SK-N-SH (cell line): ENCODE measurements at regions not wholly inside any gene's neighbourhood (a gene's known extent, or its start where the extent isn't known, plus 50 kb on each side); places are given as distances from the start of the nearest gene placed in this dataset.

Experiments
- CTCF ChIA-PET: fragments of 300-600, 350-600 bp; formaldehyde crosslinking; extraction: SDS; loops from one replicate; lab custom pipeline; 2021; lab: Yijun Ruan, JAX
- POLR2A ChIA-PET: fragments of 350-600 bp; sonication (Branson Sonifier 250); formaldehyde crosslinking; extraction: SDS; loops from one replicate; lab custom pipeline; 2020; ENCODE audit warnings: antibody characterized with exemption, inconsistent platforms; lab: Yijun Ruan, JAX
- DNase-seq: peaks from one replicate; pipeline ENCODE4 v3.0.0; 2012
- H2AFZ ChIP-seq: fragments of 200-600 bp; sonication (generic); 2 replicates; pipeline ENCODE4 v1.8.1; 2016; ENCODE audit warnings: antibody characterized with exemption, mild to moderate bottlenecking, low read depth
- H3F3A ChIP-seq: fragments of 200-600 bp; sonication (generic); replicated peaks from 2 replicates; pipeline ENCODE3; 2016; ENCODE audit warnings: antibody characterized with exemption, mild to moderate bottlenecking; ENCODE audit not compliant: insufficient read depth
- H3K27ac ChIP-seq, 2 experiments: fragments of 200-500 bp in 1 of 2; fragments of 200-600 bp in 1 of 2; sonication (Bioruptor generic) in 1 of 2; sonication (generic), shearing (Covaris generic) in 1 of 2; 2 replicates each; pipeline versions ENCODE4 v1.5.1 to v1.6.1; 2014 to 2016; ENCODE audit warnings: low read depth in 2 of 2, inconsistent platforms in 1 of 2, low read length in 1 of 2, mild to moderate bottlenecking in 1 of 2, mixed read lengths in 1 of 2
- H3K27me3 ChIP-seq: fragments of 200-600 bp; sonication (generic), shearing (Covaris generic); 2 replicates; pipeline ENCODE4 v1.6.1; 2016; ENCODE audit warnings: mixed run types; ENCODE audit not compliant: insufficient read depth
- H3K36me3 ChIP-seq, 2 experiments: fragments of 200-500 bp in 1 of 2; fragments of 200-600 bp in 1 of 2; sonication (Bioruptor generic) in 1 of 2; sonication (generic) in 1 of 2; replicated peaks in 1 of 2; 2 replicates each; pipeline versions ENCODE3 to v1.5.1; 2014 to 2016; ENCODE audit warnings: low read length in 1 of 2, mild to moderate bottlenecking in 1 of 2; ENCODE audit not compliant: insufficient read depth in 2 of 2, control insufficient read depth in 1 of 2
- H3K4me1 ChIP-seq, 2 experiments: fragments of 200-500 bp in 1 of 2; fragments of 200-600 bp in 1 of 2; sonication (Bioruptor generic) in 1 of 2; sonication (generic), shearing (Covaris generic) in 1 of 2; 2 replicates each; pipeline versions ENCODE4 v1.5.1 to v1.6.1; 2014 to 2016; ENCODE audit warnings: low read depth in 1 of 2, low read length in 1 of 2, mixed run types in 1 of 2; ENCODE audit not compliant: insufficient read depth in 2 of 2, control insufficient read depth in 1 of 2
- H3K4me2 ChIP-seq: fragments of 200-600 bp; sonication (generic), shearing (Covaris generic); 2 replicates; pipeline ENCODE4 v1.6.1; 2017; ENCODE audit warnings: mixed run types
- H3K4me3 ChIP-seq, 2 experiments: fragments of 200-500 bp in 1 of 2; fragments of 200-600 bp in 1 of 2; sonication (Bioruptor generic) in 1 of 2; sonication (generic), shearing (Covaris generic) in 1 of 2; 2 replicates each; pipeline versions ENCODE4 v1.5.1 to v1.8.1; 2014 to 2016; ENCODE audit warnings: low read depth in 2 of 2, inconsistent platforms in 1 of 2, low read length in 1 of 2, mild to moderate bottlenecking in 1 of 2, mixed read lengths in 1 of 2, moderate library complexity in 1 of 2
- H3K79me2 ChIP-seq: fragments of 200-600 bp; sonication (generic); 2 replicates; pipeline ENCODE4 v1.8.1; 2017; ENCODE audit warnings: mild to moderate bottlenecking; ENCODE audit not compliant: insufficient read depth
- H3K9ac ChIP-seq: fragments of 200-600 bp; sonication (generic); 2 replicates; pipeline ENCODE4 v1.6.1; 2017; ENCODE audit warnings: mixed run types
- H3K9me2 ChIP-seq: fragments of 200-600 bp; sonication (generic); 2 replicates; pipeline ENCODE4 v1.6.1; 2017; ENCODE audit warnings: mixed run types
- H3K9me3 ChIP-seq: fragments of 200-600 bp; sonication (generic); 2 replicates; pipeline ENCODE4 v1.6.1; 2017; ENCODE audit warnings: mixed run types, mild to moderate bottlenecking, moderate library complexity
- H4K20me1 ChIP-seq: fragments of 200-600 bp; sonication (generic); 2 replicates; pipeline ENCODE4 v1.6.1; 2017; ENCODE audit warnings: mild to moderate bottlenecking, mixed run types; ENCODE audit not compliant: insufficient read depth
- CHD2 ChIP-seq: fragments of 150-350 bp; IDR thresholded peaks from 2 replicates; pipeline ENCODE4 v1.6.1; 2018; ENCODE audit warnings: low read length; ENCODE audit not compliant: partially characterized antibody
- ELF1 ChIP-seq: IDR thresholded peaks from 2 replicates; pipeline ENCODE4 v1.4.0; 2012
- EP300 ChIP-seq, 2 experiments: IDR thresholded peaks; 2 replicates each; pipeline versions ENCODE4 v1.4.0 to v1.6.1; 2012; ENCODE audit warnings: borderline replicate concordance in 1 of 2, low read depth in 1 of 2, low read length in 1 of 2
- FOXJ3 ChIP-seq: sonication (generic); formaldehyde crosslinking; IDR thresholded peaks from 2 replicates; pipeline ENCODE4 v1.5.1; 2020; ENCODE audit warnings: mild to moderate bottlenecking, missing genetic modification reagents
- FOXM1 ChIP-seq: IDR thresholded peaks from 2 replicates; pipeline ENCODE4 v1.4.0; 2012; ENCODE audit warnings: low read depth, mild to moderate bottlenecking
- GABPA ChIP-seq: IDR thresholded peaks from 2 replicates; pipeline ENCODE4 v1.4.0; 2012; ENCODE audit warnings: low read depth, mild to moderate bottlenecking
- GATA2 ChIP-seq: sonication (generic); formaldehyde crosslinking; IDR thresholded peaks from 2 replicates; pipeline ENCODE4 v1.5.0; 2020; ENCODE audit warnings: mild to moderate bottlenecking, missing genetic modification reagents
- JUND ChIP-seq: IDR thresholded peaks from 2 replicates; pipeline ENCODE4 v1.4.0; 2012
- MXI1 ChIP-seq: IDR thresholded peaks from 2 replicates; pipeline ENCODE4 v1.6.1; 2012; ENCODE audit warnings: mild to moderate bottlenecking, low read depth, low read length, improper control_type of control experiment
- NRF1 ChIP-seq: IDR thresholded peaks from 2 replicates; pipeline ENCODE4 v1.6.1; 2012; ENCODE audit warnings: low read depth, mild to moderate bottlenecking, low read length
- POLR2AphosphoS5 ChIP-seq: IDR thresholded peaks from 2 replicates; pipeline ENCODE4 v1.6.1; 2012; ENCODE audit warnings: low read depth, low read length
- RAD21 ChIP-seq: IDR thresholded peaks from 2 replicates; pipeline ENCODE4 v1.6.1; 2012; ENCODE audit warnings: mild to moderate bottlenecking, low read length
- RCOR1 ChIP-seq: fragments of 150-350 bp; IDR thresholded peaks from 2 replicates; pipeline ENCODE4 v1.6.1; 2017; ENCODE audit warnings: antibody characterized with exemption, low read length
- RFX5 ChIP-seq: IDR thresholded peaks from 2 replicates; pipeline ENCODE4 v1.6.1; 2012; ENCODE audit warnings: mild to moderate bottlenecking, improper control_type of control experiment, low read length
- RXRA ChIP-seq: IDR thresholded peaks from 2 replicates; pipeline ENCODE4 v1.4.0; 2012; ENCODE audit warnings: low read depth, mild to moderate bottlenecking, borderline replicate concordance
- SIN3A ChIP-seq: IDR thresholded peaks from 2 replicates; pipeline ENCODE4 v1.6.1; 2012; ENCODE audit warnings: low read depth, mild to moderate bottlenecking, low read length, moderate library complexity, borderline replicate concordance
- TCF12 ChIP-seq: IDR thresholded peaks from 2 replicates; pipeline ENCODE4 v1.4.0; 2012
- TEAD4 ChIP-seq: IDR thresholded peaks from 2 replicates; pipeline ENCODE4 v1.4.0; 2012; ENCODE audit warnings: mild to moderate bottlenecking, borderline replicate concordance; ENCODE audit not compliant: insufficient read depth
- USF1 ChIP-seq: IDR thresholded peaks from 2 replicates; pipeline ENCODE4 v1.4.0; 2012; ENCODE audit warnings: low read depth, borderline replicate concordance
- WGBS: methylation state at CpG from one replicate; pipeline ENCODE4 v1.1.6; 2017; ENCODE audit warnings: low lambda C conversion rate; 5-methylcytosine and 5-hydroxymethylcytosine counted together
- TF ChIP-seq, protein P1 (sequence below): IDR thresholded peaks from 2 replicates; pipeline ENCODE4 v1.6.1; 2012; ENCODE audit warnings: mild to moderate bottlenecking, low read depth, low read length, moderate library complexity
- TF ChIP-seq, protein P2 (sequence below): fragments of 150-350 bp; IDR thresholded peaks from 2 replicates; pipeline ENCODE4 v1.6.1; 2016; ENCODE audit warnings: mild to moderate bottlenecking, low read depth, low read length
- TF ChIP-seq, protein P3 (sequence below): IDR thresholded peaks from 2 replicates; pipeline ENCODE4 v1.4.0; 2012; ENCODE audit warnings: low read depth
- TF ChIP-seq, protein P4 (sequence below): fragments of 150-350 bp; IDR thresholded peaks from 2 replicates; pipeline ENCODE4 v1.6.1; 2017; ENCODE audit warnings: antibody characterized with exemption, low read length, low read depth, borderline replicate concordance

DNA sequence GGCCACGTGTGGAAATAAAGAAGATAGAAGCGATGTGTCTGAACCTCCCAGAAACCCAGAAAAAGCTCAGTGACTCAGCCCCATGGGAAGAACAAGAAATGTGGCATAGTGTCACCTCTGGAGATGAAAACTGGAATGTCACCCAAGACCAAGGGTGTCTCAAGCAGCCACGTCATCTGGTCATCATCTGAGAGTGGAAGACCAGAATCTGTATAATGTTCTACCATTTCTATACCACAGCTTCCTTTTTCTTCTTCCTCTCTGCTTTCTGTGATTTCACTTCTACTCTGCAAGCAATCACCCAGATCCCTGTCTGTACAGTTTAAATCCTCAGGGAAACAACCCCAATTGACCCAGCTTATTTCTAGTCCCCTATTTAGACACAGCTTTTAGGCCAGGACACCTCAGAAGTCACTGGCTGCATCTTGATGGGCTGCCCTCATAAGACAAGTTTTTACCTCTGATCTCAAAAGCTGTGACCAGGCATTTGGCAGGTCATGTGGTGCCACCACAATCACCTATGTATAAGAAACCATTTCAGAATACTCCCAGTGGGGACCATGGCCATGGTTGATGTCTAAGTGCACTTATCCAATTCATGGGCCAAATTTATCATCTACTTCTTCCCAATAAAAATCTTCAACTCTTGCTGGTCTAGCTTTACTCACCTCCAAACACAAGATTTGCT, 278.5 kb upstream of the UMPS start:
- CTCF ChIA-PET: interaction anchor here (0.9 to 2.3 kb wide), 4 partner anchors 12 to 100 kb away, joined by 3 to 8 read pairs (median 4); no protein-coding TSS in a partner anchor
- H3K9me3 ChIP-seq: no peaks in the 10 kb centered on the region

GRCh38 chr3:124453189-124453588, 277.1 kb upstream of the UMPS start:
- CTCF ChIA-PET: interaction anchor here (1.8 kb wide), 1 partner anchor 15 kb away, joined by 8 read pairs; no protein-coding TSS in a partner anchor
- Histone ChIP-seq H3K9me3 (no peaks in the 10 kb centered on the region), H2AFZ (no peak overlapping the region), H3K4me2 (no peak overlapping the region), H3K4me1 (peaks cover 0 to 5% of the 10 kb centered on the region in 2 experiments; a peak in 2 of 4 replicates), H3K36me3 (peaks cover 18 to 26% of the 10 kb centered on the region in 2 experiments), H3K79me2 (no peaks in the 10 kb centered on the region), H4K20me1 (no peaks in the 10 kb centered on the region), H3K9ac (no peak overlapping the region), H3F3A (peaks cover 7% of the 10 kb centered on the region), H3K27ac (no peak overlapping the region), H3K9me2 (no peaks in the 10 kb centered on the region), H3K4me3 (no peak overlapping the region), H3K27me3 (no peaks in the 10 kb centered on the region)
- DNase-seq: no peak
- no peak for TF ChIP-seq RCOR1
- no peak for TF ChIP-seq GATA2 (CRISPR knock-in tag)
- TF ChIP-seq CHD2: no peak
- no peak for TF ChIP-seq FOXJ3 (CRISPR knock-in tag)
- no peak for TF ChIP-seq FOXM1
- no peak for TF ChIP-seq JUND
- TF ChIP-seq, protein P1, sequence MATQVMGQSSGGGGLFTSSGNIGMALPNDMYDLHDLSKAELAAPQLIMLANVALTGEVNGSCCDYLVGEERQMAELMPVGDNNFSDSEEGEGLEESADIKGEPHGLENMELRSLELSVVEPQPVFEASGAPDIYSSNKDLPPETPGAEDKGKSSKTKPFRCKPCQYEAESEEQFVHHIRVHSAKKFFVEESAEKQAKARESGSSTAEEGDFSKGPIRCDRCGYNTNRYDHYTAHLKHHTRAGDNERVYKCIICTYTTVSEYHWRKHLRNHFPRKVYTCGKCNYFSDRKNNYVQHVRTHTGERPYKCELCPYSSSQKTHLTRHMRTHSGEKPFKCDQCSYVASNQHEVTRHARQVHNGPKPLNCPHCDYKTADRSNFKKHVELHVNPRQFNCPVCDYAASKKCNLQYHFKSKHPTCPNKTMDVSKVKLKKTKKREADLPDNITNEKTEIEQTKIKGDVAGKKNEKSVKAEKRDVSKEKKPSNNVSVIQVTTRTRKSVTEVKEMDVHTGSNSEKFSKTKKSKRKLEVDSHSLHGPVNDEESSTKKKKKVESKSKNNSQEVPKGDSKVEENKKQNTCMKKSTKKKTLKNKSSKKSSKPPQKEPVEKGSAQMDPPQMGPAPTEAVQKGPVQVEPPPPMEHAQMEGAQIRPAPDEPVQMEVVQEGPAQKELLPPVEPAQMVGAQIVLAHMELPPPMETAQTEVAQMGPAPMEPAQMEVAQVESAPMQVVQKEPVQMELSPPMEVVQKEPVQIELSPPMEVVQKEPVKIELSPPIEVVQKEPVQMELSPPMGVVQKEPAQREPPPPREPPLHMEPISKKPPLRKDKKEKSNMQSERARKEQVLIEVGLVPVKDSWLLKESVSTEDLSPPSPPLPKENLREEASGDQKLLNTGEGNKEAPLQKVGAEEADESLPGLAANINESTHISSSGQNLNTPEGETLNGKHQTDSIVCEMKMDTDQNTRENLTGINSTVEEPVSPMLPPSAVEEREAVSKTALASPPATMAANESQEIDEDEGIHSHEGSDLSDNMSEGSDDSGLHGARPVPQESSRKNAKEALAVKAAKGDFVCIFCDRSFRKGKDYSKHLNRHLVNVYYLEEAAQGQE: no peak
- no peak for TF ChIP-seq EP300 (IDR thresholded peaks at IDR 0.05; ENCODE audit: borderline replicate concordance in 1 of 2, low read depth in 1 of 2, low read length in 1 of 2)
- no peak for TF ChIP-seq RAD21
- TF ChIP-seq USF1: no peak
- no peak for TF ChIP-seq MXI1
- TF ChIP-seq, protein P2, sequence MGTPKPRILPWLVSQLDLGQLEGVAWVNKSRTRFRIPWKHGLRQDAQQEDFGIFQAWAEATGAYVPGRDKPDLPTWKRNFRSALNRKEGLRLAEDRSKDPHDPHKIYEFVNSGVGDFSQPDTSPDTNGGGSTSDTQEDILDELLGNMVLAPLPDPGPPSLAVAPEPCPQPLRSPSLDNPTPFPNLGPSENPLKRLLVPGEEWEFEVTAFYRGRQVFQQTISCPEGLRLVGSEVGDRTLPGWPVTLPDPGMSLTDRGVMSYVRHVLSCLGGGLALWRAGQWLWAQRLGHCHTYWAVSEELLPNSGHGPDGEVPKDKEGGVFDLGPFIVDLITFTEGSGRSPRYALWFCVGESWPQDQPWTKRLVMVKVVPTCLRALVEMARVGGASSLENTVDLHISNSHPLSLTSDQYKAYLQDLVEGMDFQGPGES: no peak
- no peak for TF ChIP-seq TCF12
- no peak for TF ChIP-seq RFX5
- TF ChIP-seq ELF1: no peak
- TF ChIP-seq, protein P3, sequence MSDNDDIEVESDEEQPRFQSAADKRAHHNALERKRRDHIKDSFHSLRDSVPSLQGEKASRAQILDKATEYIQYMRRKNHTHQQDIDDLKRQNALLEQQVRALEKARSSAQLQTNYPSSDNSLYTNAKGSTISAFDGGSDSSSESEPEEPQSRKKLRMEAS: no peak
- TF ChIP-seq RXRA: no peak
- TF ChIP-seq SIN3A: no peak
- POLR2A ChIA-PET: no interaction called here
- WGBS: 84% methylated on average over 4 of the region's 4 CpGs

More for the DNA sequence above, 278.5 kb upstream of the UMPS start:
- Histone ChIP-seq H3K27ac (no peak overlapping the region), H3K4me2 (no peak overlapping the region), H3K9ac (no peak overlapping the region), H2AFZ (no peak overlapping the region), H3K79me2 (no peaks in the 10 kb centered on the region), H3K9me2 (no peaks in the 10 kb centered on the region), H3K36me3 (peaks cover 15 to 36% of the 10 kb centered on the region in 2 experiments)
- no peak for DNase-seq
- no peak for TF ChIP-seq GABPA
- no peak for TF ChIP-seq NRF1
- TF ChIP-seq, protein P4, sequence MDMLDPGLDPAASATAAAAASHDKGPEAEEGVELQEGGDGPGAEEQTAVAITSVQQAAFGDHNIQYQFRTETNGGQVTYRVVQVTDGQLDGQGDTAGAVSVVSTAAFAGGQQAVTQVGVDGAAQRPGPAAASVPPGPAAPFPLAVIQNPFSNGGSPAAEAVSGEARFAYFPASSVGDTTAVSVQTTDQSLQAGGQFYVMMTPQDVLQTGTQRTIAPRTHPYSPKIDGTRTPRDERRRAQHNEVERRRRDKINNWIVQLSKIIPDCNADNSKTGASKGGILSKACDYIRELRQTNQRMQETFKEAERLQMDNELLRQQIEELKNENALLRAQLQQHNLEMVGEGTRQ: no peak
- TF ChIP-seq EP300 (IDR thresholded peaks at IDR 0.05; ENCODE audit: borderline replicate concordance in 1 of 2, low read depth in 1 of 2, low read length in 1 of 2): no peak
- no peak for TF ChIP-seq TEAD4
- TF ChIP-seq POLR2AphosphoS5: no peak
- TF ChIP-seq, all 33 proteins: peak for 0
- POLR2A ChIA-PET: no interaction called here
- peaks cover 7% of the 10 kb centered on the region for H3F3A ChIP-seq
- H3K4me1 ChIP-seq: peaks cover 0 to 5% of the 10 kb centered on the region in 2 experiments; a peak in 2 of 4 replicates
- H3K4me3 ChIP-seq: no peak overlapping the region
- no peaks in the 10 kb centered on the region for H3K27me3 ChIP-seq
- H4K20me1 ChIP-seq: no peaks in the 10 kb centered on the region
- WGBS: 90% methylated on average over 3 of the region's 3 CpGs
